GM12878 (cell line): ENCODE measurements at regions not wholly inside any gene's neighbourhood (a gene's known extent, or its start where the extent isn't known, plus 50 kb on each side); places are given as distances from the start of the nearest gene placed in this dataset.
A peak's percentile ranks its signal among the peaks of the same experiment; 100 is the strongest.

ENCODE experiments used
- BCLAF1 ChIP-seq: fragments of 450-650 bp; IDR thresholded peaks from 2 replicates; pipeline ENCODE4 v1.6.1; 2017; ENCODE audit warnings: antibody characterized with exemption, mild to moderate bottlenecking, moderate library complexity
- CUX1 ChIP-seq: IDR thresholded peaks from 2 replicates; pipeline ENCODE4 v1.6.1; 2012; ENCODE audit warnings: improper control_type of control experiment, low read depth, low read length; ENCODE audit not compliant: insufficient replicate concordance
- E2F8 ChIP-seq: fragments of 450-650 bp; IDR thresholded peaks from 2 replicates; pipeline ENCODE4 v1.6.1; 2018; ENCODE audit warnings: mild to moderate bottlenecking, low read depth, moderate library complexity; ENCODE audit not compliant: partially characterized antibody
- E4F1 ChIP-seq: fragments of 450-650 bp; IDR thresholded peaks from 2 replicates; pipeline ENCODE4 v1.6.1; 2018; ENCODE audit warnings: borderline replicate concordance, mild to moderate bottlenecking; ENCODE audit not compliant: partially characterized antibody
- GATAD2B ChIP-seq: fragments of 450-650 bp; conservative IDR thresholded peaks from 2 replicates; pipeline ENCODE4 v1.6.1; 2017; ENCODE audit warnings: low read depth, mild to moderate bottlenecking, moderate library complexity
- IKZF2 ChIP-seq, 2 experiments: fragments of 450-650 bp; IDR thresholded peaks; 2 replicates each; pipeline ENCODE4 v1.6.1; 2017; ENCODE audit warnings: mild to moderate bottlenecking in 2 of 2, moderate library complexity in 2 of 2
- JUNB ChIP-seq: IDR thresholded peaks from 2 replicates; pipeline ENCODE4 v1.6.1; 2016; ENCODE audit warnings: antibody characterized with exemption, mild to moderate bottlenecking
- MYC ChIP-seq: IDR thresholded peaks from 2 replicates; pipeline ENCODE4 v1.6.1; 2011; ENCODE audit warnings: mild to moderate bottlenecking, low read length, moderate library complexity, inconsistent platforms; ENCODE audit not compliant: insufficient read depth, insufficient replicate concordance, insufficient read length, severe bottlenecking
- NFXL1 ChIP-seq: fragments of 450-650 bp; IDR thresholded peaks from 2 replicates; pipeline ENCODE4 v1.6.1; 2017; ENCODE audit warnings: antibody characterized with exemption, mild to moderate bottlenecking, borderline replicate concordance
- NR2C2 ChIP-seq: IDR thresholded peaks from 2 replicates; pipeline ENCODE4 v1.6.1; 2011; ENCODE audit warnings: borderline replicate concordance, low read depth; ENCODE audit not compliant: control insufficient read depth, insufficient read length
- ZBTB4 ChIP-seq: fragments of 450-650 bp; formaldehyde crosslinking; IDR thresholded peaks from 2 replicates; pipeline ENCODE4 v1.4.0; 2022; ENCODE audit warnings: mild to moderate bottlenecking, moderate library complexity

GRCh38 chr14:65290830-65291229, 121.7 kb upstream of the FUT8 start (continued):
- TF ChIP-seq ZBTB4 (CRISPR knock-in tag) (no peak), BCLAF1 (no peak), CUX1 (no peak), MYC (no peak), NR2C2 (no peak), GATAD2B (no peak), NFXL1 (no peak), E2F8 (no peak), JUNB (peak; percentile 76), E4F1 (no peak), IKZF2 (IDR thresholded peaks at IDR 0.05) (peak; percentile 82 to 83)
